GM10266 (cell line): ENCODE measurements at regions not wholly inside any gene's neighbourhood (a gene's known extent, or its start where the extent isn't known, plus 50 kb on each side); places are given as distances from the start of the nearest gene placed in this dataset.

ENCODE experiments used
- DNase-seq: peaks from one replicate; pipeline ENCODE4 v3.0.0; 2012; ENCODE audit errors: extremely low spot score
- CTCF ChIP-seq: IDR thresholded peaks from 2 replicates; pipeline ENCODE4 v1.5.1; 2012; ENCODE audit warnings: mild to moderate bottlenecking, low read depth; ENCODE audit not compliant: control insufficient read depth, insufficient read depth; ENCODE audit errors: missing control alignments

- DNase-seq, result no peak
- no peak for TF ChIP-seq CTCF
Observed at GRCh38 chr21:15543473-15543872, 186.3 kb upstream of the USP25 start.

GRCh38 chr21:15549671-15550070 is 180.1 kb upstream of the USP25 start:
- TF ChIP-seq CTCF, result no peak
- no peak for DNase-seq

GRCh38 chr21:15552914-15553494 is 176.8 kb upstream of the USP25 start:
- no peak for DNase-seq

GRCh38 chr21:15557925-15558324 is 171.9 kb upstream of the USP25 start:
- no peak for TF ChIP-seq CTCF
- no peak for DNase-seq

More at GRCh38 chr21:15552914-15553494, 176.8 kb upstream of the USP25 start:
- no peak for TF ChIP-seq CTCF

GRCh38 chr21:15558884-15559283 is 170.9 kb upstream of the USP25 start:
- no peak for DNase-seq
- no peak for TF ChIP-seq CTCF

- DNase-seq, result no peak
- no peak for TF ChIP-seq CTCF
Observed at GRCh38 chr21:15559660-15560059, 170.1 kb upstream of the USP25 start.

- DNase-seq, result no peak
- no peak for TF ChIP-seq CTCF
Observed at GRCh38 chr21:15560383-15561056, 169.3 kb upstream of the USP25 start.
